HuH-7.5 (cell line): ENCODE measurements at regions not wholly inside any gene's neighbourhood (a gene's known extent, or its start where the extent isn't known, plus 50 kb on each side); places are given as distances from the start of the nearest gene placed in this dataset.
"Not testable (repeated sequence)": the region's sequence is repeated elsewhere in the genome, so short reads cannot be mapped to it uniquely, and the experiment has no call there.

Experiments
- DNase-seq: peaks from one replicate; pipeline ENCODE4 v3.0.0; 2011; ENCODE audit warnings: low spot score

DNA sequence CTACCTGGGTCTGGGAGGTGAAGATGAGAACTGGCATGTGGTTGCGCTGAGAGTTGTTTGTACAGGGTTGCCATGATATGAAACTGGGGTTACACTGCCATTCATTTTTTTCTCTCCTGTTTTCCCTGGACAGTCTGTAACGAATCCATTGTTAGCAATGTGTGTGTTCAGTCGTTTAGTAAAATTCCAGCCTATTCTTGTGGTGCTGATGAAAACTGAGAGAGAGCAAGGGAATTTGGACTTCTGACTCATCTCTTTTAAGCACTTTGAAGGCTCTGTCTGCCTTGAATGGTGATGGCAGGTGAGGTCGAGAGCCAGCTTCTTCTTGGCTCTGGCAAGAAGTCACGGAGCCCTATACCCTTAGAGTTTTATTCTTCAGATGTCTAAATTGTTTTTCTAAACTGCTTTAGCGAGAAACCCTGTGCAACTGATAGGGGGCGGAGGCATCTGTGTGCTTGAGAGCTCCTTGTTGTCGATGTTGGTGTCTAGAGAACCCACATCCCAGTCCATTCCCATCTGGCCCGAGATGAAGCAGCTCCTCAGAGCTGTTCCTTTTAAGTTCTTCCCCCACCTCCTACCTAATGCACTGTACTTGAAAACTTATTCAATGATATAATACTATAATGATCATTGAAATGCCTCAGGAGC, 204.4 kb downstream of the TMX1 start:
- no peak for DNase-seq

DNA sequence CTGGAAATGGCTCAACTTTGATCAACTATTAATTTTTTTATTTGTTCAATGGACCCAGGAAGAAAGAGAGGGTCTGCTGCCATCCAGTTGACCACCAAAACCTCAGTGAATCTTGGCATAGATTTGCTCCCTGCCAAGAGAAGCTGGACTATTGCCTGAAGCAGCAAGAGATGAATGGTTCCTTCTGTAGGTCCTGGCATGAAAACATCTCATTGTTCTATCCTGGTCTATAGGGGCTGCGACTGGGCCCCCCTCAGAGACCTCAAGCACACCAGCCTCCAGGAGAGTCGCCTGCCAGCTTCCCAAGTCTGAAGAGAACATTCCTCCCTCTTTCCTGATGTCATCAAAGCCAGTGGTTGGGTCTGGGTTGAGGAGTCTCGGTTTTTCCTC, 204.9 kb downstream of the TMX1 start:
- no peak for DNase-seq

DNA sequence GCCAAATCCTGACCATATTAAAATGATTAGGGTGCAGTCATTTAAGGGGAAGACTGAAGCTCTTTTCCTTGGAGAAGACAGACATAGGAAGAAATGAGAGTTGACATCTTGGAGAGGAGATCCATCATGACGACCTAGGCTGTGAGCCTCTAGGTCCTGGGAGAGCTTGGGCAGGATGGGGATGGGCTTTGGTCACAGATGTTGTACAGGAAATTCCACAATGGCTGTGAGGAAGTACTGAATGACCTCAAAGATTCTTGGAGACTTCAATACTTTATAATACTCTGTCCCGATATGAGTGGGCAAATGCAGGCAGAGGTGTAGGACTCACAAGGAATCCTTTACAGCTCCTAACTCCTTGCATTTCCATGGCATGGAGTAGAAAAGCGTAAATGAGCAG, 204.9 kb upstream of the FRMD6 start:
- no peak for DNase-seq

DNA sequence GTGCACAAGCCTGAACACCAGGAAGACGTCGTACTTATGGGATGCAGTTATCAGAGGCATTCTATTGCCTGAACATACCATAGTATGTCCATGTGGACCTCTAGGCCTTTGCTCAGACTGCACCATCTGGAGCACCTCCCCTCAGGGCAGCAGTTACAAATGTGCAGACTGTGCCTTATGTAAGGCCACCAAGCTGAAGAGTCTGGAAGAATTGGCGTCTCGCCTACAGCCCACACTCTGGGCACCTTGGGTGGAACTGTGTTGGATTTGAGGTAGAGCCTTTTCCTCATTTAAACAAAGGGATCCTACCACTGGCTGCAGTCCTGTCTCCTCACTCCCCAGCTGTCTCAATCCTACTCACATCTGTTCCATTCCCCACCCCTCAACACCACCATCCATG, 204.3 kb upstream of the FRMD6 start:
- no peak for DNase-seq

DNA sequence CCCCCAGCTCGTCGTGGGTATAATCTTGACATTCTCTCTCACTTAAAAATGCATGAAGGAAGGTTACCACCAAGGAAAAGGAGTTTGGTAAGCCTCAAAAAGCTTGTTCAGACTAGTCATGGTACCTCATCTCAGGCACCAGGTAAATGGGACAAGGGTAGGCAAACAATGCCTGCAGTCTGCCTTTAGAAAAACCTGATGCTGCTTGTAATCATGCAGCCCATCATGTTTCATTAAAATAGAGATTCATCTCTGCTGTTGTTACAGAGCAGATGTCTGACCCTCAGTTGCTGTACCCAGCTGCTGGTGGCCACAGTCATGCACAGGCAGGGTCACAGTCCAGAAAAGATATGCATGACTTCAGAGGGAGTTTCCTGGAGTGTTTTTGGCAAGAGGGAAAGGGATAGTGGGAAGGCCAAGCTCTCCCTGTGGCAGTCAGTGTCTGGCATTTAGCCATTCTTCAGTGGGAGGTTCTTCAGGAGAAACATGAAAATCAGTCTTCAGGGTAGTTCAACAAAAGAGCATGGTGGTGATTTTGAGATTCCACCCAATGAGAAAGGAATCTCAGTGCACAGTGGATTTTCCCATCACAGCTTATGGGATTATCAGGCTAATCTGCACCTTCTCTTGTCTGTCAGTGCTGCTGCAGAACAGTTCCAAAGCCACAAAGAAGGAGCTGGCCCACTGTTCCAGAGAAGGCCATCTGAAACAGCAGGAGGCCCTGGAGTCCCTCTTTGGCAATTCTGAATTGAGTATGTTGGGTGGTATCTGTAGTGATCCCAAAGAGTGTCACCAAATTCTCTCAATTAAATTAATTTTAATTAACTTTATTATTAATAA, 202.7 kb upstream of the FRMD6 start:
- DNase-seq = no peak

DNA sequence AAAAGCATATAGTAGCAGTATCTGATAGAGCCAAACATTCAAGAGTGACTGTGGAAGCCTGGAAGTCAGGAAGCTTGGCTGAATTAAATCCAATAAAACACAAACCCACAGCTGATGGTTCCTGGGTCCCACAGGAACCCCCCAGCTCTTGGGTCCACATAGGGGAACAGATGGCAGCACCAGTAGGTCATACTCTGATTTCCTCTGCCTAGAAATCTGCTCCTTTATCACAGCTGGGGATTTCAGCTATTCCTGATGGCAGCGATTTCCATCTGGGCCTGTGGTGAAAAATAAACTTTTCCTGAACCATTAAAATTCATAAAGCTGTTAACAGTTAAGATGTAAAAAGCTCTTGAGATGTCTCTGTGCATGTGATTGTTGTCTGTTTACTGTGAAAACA, 202.0 kb upstream of the FRMD6 start:
- DNase-seq = no peak

DNA sequence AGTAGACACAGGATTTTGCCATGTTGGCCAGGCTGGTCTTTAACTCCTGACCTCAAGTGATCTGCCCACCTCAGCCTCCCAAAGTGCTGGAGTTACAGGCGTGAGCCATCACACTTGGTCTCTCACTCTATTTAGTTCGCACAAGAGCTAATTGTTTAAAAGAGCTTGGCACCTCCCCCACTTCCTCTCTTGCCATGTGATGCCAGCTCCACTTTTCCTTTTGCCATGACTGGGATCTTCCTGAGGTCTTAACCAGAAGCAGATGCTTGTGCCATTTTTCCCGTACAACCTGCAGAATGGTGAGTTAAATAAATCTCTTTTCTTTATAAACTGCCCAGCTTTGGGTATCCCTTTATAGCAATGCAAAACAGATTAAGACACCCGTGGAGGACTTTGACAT, 200.1 kb upstream of the FRMD6 start:
- no peak for DNase-seq

DNA sequence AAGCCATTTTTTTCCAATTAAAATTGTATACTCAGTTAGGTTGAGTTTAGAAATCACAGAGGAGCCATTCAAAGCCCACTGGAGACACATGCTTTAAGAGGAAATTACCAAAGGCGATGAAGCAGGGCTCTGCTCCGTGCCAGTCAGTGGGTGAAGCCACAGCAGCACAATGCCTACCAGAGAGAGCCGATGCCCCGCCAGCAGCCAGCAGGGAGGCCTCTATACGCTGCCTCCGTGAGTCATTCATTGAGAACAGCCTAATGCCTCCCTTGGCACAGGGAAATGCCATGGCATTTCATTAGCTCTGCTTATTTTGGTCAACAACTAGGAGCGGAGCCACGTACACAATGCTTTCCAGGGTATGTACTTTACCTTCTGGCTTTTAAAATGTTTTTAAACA, 197.8 kb upstream of the FRMD6 start:
- DNase-seq = no peak

DNA sequence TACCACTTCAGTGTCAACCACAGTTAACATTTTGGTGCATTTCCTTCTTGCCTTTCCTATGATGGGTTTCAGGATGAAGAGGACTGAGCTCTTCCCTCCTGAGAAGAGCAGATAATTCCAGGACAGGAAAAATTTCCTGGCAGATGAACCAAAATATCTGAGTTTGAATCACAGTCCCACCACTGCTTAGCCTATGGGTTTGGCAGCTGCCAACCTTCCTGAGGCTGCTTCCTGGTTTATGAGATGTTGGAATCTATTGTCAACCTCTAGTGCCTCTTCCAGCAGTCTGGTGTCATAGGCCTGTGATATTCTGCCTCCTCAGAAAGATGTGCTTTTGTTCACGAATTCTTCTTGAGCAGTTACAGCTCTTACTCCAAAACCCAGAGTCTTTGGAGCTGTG, 197.4 kb upstream of the FRMD6 start:
- DNase-seq = no peak

DNA sequence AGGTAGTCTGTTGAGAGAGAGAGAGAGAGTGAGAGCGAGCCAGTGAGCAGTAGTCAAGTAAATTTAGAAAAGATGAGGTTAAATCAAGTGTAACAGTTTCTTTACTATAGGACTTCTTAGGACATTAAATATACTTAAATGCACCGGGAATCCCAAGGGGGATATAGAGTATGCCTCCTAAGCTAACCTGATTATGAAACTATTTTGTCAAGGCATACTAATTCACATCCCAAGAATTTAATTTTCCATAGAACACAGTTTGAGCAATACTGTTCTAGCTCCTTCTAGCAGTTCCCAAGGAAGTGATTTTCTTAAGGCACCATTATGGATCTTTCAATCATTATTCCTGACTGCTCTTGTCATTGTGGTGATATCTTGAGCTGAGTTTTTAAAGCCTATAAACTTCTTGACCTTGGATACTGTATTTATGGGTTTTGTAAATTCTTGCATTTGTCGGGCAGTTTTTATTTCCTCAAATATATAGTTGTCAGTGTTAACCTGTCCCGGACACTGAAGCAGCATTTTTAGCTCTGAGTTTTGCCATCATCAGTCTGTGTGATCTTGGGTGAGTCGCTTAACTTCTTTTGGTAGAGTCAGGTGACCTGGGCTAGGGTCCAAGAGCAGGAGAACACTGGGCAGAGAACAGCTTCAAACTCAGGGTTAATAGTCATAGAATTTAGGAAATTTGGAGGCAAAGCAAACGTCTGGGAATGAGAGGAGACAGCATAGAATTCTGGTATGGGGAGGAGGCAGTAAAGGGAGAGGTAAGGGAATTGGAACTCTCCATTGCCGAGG, 196.5 kb upstream of the FRMD6 start:
- DNase-seq = no peak

DNA sequence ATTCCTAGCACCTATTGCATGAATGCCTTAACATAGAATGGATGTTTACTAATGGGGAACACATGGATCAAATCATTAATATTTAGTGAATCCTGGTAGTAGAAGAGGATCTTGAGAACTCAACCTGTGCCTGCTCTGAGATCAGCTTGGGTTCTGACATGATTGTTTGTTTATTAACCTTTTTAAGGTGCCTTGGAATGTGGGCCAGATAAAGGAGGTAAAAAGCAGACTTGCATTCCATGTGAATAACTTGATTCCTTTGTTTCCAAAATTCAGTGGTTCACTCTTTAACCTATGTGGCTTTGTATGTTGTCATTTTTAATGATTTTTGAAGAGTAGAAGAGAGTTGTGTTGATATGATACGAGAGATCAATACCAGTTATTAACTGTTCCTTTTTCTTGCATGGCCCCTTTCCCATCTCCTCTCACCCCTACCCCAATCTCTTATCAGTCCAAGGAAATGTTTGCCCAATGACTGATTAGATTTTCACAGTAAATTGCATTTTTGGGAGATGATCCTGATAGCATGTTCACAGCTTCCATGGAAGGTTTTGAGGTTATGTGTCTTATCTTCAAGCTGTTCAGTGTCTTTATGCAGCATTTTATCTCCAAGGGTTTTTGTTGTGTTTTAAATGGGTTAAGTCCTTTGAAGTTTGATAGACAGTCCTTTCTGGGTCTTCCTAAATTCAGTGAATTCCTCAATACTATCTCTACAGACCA, 193.7 kb upstream of the FRMD6 start:
- no peak for DNase-seq

DNA sequence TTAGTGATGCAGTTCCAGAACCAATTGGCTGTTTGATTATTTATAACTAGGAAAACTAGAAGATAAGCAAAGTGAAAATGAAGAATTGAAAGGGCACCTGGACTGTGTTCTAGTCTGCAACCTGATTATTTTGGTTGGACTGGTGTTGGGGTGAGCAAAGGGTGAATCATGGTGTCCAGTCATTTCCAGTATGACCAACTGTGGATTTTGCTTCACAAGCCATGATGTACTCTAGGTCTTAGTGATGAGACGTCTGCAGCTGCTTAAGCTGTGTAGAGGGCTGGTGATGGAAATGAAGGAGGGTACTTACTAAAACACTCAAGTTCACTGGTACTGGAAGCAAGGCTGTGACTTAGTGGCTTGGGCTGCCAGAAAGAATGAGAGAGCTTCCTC, 193.2 kb upstream of the FRMD6 start:
- DNase-seq = no peak

DNA sequence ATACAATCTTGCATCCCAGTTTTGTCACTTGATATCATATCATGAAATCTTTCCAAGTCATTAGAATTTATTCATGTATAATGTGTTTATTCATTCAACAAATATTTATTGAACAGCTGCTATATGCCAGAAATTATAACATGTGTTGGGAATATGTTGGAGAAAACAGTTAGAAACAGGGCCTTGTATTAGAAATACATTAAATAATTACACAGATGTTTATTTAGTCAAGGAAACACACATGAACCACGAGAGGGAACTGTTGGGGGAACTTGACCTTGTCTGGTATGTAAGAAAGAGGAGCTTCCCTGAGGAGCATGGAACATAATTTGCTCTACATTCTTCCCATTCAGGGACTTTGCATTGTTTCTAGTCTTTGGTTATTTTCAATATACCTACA, 191.7 kb upstream of the FRMD6 start:
- no peak for DNase-seq

DNA sequence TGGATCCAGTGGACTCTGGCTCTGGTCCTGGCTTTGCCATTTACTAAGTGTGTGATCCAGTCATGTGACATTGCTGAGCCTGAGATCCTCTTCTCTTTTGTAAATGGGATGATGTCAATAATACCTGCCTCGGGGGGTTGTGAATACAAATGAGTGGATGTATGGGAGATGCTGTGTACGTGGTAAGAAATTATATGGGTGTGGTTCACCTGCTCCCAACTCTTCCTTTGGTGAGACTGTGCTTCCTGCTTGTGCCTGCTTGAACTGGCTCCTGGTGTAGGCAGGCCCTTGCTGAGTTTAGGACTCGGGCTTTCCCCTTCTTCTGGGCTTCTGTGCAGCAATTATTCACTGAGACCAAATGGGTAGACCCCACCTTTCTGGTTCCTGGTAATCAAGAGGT, 189.5 kb upstream of the FRMD6 start:
- no peak for DNase-seq

DNA sequence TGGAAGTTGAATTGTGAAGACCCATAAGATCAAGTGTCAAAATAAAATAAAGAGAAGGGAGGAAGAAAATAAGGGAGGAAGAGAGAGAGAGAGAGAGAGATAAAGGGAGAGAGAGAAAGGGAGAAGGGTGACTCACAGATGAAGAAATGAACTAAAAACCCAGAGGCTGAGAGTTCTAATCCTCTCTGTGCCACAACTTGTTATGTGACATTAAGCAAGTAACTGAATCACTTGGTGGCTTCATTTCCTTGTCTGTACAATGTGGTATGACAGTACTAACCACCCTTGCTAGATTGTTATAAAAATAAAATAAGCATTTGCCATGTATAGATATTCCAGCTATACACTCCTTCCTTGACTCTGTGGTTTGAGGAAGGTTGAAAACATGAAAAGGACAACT, 189.0 kb upstream of the FRMD6 start:
- DNase-seq = no peak

DNA sequence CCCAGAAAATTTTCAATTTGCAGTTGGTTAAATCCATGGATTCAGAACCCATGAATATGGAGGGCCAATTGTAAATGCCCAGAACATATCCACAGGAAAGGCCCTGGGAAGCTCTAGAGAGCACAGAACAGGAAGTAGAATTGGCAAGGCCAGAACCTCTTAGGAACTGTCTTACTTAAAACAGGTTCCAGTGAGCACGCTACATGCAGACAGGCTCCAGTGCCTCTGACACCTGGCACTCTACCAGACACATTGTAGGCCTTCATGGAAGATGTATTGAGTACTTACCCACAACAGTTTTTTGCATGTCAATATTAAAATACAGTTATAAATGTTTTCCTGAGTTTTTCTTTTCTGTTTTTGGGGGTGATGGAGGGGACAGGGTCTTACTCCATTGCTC, 188.2 kb upstream of the FRMD6 start:
- no peak for DNase-seq

DNA sequence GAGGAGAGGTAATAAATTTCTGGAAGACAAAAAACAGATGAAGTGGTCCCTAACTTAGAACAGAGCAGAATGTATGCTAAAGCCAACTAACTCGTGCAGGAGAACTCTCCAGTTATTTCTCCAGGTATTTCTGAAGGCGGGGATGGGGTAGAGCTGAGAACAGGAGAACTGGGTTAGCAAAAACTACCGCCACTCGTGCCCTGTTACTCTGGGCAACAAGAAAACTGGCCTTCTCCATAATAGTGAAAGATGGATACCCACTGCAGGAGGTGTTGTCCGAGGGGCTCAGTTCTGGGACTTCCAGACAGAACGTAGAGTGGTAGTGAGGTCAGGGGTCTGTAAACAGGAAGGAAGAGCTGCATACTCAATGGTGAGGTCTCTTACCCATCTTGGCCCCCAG, 187.3 kb upstream of the FRMD6 start:
- no peak for DNase-seq

DNA sequence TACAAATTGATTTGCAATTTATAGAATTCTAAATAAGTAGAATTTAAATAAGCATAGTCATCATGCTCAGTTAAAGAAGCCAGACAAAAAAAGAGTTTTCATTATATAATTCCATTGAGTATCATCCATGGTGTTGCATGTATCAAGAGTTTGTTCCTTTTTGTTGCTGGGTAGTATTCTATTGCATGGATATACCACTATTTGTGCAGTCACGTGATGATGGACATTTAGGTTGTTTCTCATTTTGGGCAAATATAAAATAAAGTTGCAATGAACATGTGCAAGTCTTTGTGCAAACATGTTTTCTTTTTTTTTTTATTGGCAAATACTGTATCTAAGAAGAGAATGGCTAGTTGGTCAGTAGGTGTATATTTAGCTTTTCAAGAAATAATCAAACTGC, 186.2 kb upstream of the FRMD6 start:
- no peak for DNase-seq

DNA sequence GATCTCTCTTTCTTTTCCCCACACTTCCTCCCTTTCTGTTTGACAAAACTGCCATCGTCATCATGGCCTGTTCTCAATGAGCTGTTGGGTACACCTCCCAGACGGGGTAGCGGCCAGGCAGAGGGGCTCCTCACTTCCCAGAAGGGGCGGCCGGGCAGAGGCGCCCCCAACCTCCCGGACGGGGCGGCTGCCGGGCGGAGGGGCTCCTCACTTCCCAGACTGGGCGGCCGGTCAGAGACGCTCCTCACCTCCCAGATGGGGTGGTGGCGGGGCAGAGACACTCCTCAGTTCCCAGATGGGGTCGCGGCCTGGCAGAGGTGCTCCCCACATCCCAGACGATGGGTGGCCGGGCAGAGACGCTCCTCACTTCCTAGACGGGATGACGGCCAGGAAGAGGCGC, 184.3 kb upstream of the FRMD6 start:
- DNase-seq = not testable (repeated sequence)

DNA sequence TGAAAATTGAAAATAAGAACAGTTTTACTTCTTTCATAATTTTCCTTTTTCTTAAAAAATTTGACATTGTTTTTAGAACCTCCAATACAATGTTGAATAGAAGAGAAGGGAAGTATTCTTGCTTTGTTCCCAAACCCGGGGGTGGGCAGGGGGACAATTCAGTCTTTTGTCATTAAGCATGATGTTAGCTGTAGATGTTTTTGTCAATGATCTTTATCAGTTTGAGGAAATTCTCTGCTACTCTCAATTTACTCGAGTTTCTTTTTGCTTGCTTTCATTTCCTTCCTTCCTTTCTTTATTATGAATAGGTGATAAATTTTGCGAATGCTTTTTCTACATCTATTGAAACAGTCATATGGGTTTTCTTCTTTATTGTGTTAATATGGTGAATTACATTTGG, 183.2 kb upstream of the FRMD6 start:
- no peak for DNase-seq

DNA sequence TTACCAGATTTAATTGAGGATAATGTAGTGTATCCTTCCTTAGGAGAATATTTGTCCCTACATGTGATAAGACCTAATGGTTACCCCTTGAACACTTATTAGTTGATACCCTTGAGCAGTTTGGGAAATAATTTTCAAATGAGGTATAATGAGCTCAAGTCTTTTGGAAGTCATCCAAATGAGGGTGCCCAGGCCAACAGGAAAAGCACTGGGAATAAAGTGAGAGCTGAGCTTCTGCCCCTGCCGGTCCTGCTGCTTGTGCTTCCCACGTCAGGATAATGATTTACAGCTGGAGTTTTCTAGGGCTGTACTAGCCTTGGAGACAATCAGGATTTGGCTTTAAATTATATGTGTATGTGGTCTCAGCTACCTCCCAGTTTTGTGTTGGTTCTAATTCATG, 178.8 kb upstream of the FRMD6 start:
- DNase-seq = no peak

DNA sequence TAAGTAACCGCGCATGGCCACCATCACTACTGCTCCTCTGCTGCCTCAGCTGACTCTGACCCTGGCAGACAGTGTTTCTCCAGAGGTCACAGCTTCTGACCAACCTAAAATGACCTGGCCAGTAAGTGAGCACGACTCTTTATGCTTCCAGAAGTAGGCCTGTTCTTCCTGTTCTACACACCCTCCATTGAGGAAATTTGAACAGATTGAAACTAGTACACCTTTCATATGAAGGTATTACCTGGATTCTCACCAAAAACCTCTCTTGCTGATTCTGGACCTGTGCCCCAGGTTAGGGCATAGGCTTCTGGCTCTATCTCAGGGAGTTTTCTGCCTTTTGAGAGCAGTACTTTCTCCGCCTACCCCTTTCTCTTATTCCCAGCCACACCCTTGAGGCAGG, 178.4 kb upstream of the FRMD6 start:
- no peak for DNase-seq
